ENCODE measurements at regions not wholly inside any gene's neighbourhood (a gene's known extent, or its start where the extent isn't known, plus 50 kb on each side); places are given as distances from the start of the nearest gene placed in this dataset.
"Not testable (repeated sequence)": the region's sequence is repeated elsewhere in the genome, so short reads cannot be mapped to it uniquely, and the experiment has no call there.

DNA sequence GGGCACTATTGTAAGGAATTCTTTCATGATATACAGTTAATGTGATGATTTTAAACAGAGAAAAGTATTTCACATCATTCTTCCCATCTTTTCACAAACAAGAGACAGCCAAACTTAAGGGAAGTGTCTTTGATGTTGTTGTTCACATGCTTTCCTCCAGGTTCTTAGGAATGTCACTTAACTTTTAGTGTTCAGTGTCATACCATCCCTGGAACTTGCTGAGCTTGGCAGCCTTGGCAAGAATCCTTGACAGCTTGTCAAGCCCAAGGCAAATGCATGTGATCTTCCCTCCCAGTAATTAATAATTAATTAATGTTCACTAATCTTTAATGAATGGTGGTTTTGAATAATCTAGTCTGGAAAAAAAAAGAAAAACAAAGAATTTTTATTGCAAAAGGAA is 727.9 kb upstream of the PRR20A start:
- no peak for DNase-seq (ENCODE audit: low spot score)

DNA sequence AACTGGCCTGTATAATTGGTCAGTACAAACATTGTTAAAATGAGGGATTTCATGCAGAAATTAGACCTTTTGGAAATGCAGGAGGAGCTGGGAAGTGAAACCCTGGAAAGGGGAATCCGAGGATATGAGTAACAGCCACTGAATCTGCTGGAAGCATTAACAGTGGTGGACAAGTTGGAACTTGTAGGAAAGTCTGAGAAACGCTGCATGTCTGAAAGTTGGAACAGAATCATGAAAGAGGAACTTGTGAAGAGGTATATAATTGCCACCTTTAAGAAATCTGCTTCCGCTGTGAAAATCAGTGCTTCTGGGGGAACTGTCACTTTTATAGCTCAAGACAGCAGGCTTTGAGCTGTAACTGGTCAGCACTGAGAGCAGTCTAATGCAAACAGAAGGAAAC is 716.5 kb upstream of the PRR20A start:
- DNase-seq (ENCODE audit: low spot score): no peak

DNA sequence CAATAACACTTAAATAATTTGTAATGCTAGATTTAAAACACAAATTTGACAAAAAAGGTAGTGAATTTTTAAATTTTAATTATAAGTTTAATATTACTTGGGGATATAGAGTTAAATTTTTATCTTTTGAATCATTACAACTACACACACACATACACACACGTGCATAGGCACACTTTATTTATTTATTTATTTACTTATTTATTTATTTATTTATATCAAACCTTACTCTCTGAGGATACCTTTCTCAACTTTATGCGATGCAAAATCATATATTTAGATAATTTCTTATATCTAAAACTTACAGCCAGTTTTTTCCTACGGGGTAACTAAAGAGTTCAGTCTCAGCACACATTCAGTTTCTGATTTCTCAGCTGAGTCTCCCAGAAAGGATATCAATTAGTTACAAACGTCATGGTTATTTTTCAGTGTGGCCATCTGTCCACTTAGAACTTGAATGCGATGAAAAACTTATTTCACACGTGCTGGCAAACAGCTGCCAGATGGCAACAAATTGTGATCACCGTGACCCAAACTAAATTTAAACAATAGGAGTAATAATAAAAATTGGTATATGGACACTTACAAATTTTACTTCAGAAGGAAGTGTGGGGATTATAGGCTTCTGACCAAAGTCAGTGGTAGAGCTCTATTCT is 683.1 kb upstream of the PRR20A start:
- DNase-seq (ENCODE audit: low spot score): no peak

DNA sequence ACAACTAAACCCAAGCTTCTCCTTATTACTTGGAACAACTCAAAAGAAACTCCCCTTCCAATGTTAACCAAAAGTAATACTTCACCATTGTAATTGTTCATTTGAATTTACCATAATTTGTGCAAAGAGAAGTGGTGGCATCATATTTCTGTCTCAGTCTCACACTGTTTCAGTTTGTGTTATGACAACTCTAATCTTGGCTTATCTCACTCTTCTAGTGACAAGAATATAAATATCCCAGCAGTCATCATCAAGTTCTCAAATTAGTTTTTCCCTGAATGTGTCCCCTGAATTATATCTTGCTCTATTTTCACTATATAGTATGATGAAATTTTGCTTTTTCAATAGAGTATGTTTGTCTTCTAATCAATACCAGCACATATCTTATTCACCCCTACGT is 681.4 kb upstream of the PRR20A start:
- DNase-seq (ENCODE audit: low spot score): no peak

DNA sequence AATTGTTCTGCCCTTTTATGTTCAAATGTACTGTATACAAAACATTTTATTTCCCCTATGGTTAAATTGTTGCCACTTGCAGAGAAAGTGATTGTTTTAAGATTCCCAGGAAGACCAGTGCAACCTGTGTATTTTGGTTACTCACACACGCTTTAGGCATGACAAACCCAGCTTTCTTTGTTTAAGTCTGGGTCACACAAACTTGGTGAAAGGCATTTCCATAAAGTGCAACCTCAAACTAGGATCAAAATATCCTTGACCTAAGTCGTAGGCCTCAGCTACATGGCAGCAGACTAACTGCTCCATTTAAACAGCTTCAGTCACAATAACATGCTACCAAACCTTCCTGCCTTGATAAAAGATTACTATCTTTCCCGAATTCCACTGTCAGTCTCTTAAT is 639.0 kb upstream of the PRR20A start:
- DNase-seq (ENCODE audit: low spot score): no peak

DNA sequence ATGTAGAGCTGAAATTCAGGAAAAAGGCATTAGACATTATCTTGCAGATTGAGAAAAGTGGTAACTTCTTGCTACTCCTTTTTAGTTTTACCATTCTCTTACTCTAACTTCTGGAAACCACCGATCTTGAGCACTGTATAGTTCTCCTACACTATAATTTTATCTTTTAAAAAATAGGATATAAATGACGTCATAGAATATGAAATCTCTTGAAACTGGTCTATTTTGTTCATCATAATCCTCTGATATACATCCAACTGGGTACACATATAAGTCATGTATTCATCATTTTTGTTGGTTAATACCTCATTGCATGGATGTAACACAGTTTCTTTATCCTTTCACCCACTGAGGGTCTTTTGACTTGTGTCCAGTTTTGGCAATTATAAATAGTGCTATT is 629.9 kb upstream of the PRR20A start:
- DNase-seq (ENCODE audit: low spot score): no peak

DNA sequence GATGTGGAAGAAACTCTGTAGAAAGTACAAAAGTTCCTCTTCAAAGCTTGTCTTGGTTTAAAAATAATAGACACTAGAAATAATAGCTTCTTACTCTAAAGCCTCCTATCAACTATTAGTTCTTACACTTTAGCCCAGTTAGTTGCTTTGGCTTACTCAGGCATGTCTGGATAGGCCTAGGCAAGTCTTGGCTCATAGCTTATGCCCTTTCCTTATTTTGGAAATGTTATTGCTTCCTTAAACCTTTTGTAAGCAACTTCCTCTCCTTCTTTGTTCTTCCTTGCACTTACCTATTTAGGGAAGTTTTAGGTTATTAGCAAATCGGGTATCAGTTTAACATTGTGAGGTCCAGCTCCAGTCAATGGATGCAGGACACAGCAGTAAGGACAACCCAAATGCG is 628.4 kb upstream of the PRR20A start:
- not testable (repeated sequence) for DNase-seq (ENCODE audit: low spot score)

DNA sequence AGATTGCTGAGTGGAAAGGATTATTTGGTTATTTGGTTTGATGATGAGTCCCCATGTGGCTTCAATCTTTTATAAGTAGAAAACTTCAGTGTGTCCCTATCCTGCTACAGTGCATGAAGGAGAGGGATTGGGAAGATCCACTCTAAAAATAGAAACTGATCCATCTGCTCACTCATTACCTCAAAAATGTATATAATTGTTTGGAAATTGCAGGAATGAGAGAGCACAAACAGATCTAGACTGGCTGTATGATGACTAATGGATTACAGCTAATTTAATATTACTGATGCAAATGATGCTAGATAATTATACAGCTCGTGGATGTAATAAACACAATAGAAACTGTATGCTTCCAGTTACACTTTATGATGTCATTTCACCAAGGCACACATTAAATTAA is 625.3 kb upstream of the PRR20A start:
- no peak for DNase-seq (ENCODE audit: low spot score)

DNA sequence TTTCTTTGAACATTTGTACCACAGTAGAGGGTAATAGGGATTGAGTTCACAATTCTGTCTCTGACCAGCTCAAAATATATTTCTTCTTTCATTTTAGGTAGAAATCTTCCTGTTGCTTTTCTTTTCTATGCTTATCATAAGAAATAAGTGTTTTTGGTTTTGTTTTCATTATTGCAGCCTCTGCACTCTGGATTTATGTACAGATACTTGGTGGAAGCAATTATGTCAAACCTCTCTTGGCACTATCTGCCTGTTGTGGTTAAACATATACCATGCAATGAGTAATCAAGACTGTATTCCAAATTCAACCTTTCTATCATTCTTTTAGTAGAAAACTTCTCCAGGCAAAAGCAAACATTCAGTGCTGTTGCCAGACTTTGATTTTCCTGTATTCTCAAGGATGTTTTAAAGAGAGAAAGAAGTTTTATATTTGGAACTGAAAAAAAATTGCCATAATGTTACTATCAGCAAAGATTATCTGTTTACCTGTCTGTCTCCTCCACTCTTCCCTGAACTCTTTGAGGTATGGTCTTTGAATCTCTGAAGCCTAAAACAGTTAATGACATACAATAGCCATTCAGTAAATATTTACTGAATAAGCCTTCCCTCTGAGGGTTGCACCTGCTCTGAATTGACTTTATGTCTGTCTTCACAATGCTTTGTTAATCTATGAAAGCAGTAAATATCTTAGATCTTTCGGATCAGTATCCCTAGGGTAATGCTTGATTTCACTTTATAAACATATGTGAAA is 612.5 kb upstream of the PRR20A start:
- DNase-seq (ENCODE audit: low spot score): no peak

DNA sequence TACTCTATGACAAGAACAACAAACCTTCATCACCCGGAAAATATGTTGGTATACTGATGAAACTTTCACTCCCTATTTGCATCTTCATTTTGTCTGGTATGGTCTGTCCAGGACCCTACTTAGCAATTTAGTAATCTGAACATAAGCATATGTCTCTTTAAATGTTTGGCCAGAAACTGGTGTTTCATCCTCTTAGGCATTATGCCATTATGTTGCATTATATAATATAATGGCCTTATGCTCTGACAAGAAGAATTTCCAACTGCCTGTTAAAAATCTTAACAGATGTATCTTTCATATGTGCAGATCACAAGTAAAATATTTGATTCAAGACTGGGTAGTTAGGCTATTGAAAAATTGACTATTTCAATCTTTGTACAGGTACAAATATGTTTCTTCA is 610.6 kb upstream of the PRR20A start:
- no peak for DNase-seq (ENCODE audit: low spot score)

DNA sequence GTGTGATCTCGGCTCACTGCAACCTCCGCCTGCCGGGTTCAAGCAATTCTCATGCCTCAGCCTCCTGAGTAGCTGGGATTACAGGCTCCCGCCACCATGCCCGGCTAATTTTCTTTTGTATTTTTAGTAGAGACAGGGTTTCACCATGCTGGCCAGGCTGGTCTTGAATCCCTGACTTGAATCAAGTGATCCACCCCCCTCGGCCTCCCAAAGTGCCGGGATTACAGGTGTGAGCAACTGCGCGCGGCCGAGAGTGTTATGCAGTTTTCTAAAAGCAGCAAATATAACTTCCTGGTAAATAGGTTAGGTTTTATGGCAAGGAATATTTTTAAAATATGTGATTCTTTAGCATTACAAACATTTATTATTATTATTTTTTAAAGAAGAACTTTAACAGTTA is 592.8 kb upstream of the PRR20A start:
- DNase-seq (ENCODE audit: low spot score): not testable (repeated sequence)

DNA sequence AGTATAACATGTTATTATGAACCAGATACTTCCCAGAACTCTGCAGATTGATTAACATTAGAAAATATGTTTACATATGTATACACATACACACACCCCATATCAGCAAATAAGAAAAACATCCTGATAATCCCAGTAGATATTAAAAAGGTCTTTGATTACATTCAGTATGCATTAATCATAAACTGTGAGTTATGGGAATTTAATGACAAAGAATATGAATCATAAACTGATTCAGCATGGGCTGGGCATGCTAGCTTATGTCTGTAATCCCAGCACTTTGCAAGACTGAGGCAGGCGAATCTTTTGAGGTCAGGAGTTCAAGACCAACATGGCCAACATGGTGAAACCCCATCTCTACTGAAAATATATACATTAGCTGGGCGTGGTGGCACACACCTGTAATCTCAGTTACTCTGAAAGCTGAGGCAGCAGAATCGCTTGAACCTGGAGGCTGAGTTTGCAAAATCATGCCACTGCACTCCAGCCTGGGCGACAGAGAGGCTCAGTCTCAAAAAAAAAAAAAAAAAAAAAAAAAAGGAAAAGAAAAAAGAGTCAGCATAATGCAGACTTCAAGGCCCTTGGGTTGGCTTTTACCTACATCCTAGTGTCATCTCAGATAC is 581.9 kb upstream of the PRR20A start:
- DNase-seq (ENCODE audit: low spot score): no peak

DNA sequence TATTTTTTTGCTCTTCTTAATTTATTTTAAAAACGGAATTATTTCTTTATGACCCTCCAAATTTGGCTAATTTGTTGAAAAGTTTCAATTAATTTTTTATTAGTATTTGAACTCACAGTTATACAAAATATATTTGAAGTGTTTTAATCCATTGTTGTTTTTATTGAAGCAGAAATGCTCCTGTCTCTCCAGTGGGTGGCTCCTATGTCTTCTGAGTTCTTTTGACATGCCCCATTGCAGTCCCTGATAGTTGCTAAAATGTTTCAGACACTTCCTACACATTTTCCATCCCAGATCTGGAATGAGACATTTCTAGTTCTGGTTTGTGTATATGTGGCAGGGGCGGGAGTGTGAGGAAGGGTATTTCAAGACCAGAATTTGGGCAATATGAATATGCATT is 579.4 kb upstream of the PRR20A start:
- no peak for DNase-seq (ENCODE audit: low spot score)

DNA sequence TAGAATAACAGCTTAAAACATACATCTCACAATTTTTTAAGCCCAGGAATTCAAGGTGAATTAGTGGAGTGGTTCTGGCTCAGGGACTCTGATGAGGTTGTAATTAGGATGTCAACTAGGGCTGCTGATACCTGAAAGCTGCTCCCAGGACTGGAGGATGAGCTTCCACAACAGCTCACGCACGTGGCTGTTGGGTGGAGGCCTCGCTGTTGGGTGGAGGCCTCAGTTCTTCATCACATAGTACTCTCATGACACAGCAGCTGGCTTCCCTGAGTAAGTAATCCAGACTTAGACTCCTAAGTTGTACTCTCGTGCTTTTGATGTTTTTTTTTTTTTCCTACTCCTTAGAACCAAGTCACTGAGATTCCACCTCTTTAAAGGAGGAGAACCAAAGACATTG is 577.1 kb upstream of the PRR20A start:
- no peak for DNase-seq (ENCODE audit: low spot score)

DNA sequence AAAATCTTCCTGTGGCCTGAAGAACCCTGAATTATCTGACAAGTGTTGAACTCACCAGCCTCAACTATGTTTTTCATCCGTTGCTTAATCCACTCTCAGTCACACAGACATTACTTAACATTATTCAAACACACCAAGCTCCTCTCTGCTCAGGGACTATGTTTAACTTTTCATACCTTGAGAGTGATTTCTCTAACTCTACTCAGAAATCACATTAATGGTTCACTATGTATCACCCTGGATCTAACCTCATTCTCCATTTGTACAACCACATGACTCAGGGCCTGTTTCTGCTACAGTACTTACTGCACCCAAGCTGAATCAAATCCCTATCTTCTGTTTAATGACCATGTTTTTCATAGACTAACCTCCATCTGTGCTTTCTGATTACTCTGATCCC is 553.7 kb upstream of the PRR20A start:
- DNase-seq (ENCODE audit: low spot score): no peak

DNA sequence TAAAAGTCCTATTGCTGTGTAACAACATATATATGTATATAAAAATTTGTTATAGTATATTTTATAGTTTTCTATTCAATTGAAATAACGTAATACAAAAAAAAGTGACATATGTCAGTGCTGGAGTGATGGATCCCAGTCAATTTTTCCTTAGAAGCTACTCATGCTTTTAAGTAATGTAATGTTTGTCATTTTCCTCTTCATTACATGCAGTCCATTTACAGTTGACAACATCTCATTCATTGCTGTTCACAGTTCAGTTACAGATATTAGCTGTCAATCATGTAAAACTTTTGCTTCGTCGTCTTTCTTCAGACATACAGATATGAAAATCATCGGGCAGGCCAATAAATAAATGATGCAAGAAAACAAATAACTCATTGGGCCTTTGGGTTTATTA is 525.1 kb upstream of the PRR20A start:
- no peak for DNase-seq (ENCODE audit: low spot score)

DNA sequence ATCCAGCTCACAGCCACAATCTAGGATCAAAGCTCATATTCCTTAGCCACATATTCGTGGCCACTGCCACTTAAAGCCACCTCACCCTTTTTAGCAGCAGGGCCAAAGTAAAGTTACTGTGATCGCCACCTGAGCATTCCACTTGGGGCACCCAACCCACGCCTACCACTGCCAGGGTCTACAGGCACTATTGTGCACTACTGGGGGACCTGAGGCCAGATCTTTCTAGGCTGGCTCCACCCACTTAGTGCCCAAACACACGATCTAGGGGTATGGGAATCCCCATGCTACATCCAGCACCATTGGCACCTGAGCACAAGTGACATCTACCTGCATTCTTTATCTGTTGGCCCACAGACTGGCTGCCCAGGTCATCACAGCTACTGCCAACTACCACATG is 517.9 kb upstream of the PRR20A start:
- DNase-seq (ENCODE audit: low spot score): no peak

DNA sequence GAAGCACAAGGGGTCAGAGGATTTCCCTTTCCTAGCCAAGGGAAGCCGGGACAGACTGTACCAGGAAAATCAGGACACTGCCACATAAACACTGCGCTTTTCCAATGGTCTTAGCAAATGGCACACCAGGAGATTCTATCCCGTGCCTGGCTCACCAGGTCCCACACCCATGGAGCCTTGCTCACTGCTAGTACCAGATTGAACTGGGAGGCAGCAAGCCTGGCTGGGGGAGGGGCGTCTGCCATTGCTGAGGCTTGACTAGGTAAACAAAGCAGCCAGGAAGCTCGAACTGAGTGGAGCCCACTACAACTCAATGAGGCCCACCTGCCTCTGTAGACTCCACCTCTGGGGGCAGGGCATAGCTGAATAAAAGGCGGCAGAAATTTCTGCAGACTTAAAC is 511.8 kb upstream of the PRR20A start:
- not testable (repeated sequence) for DNase-seq (ENCODE audit: low spot score)

DNA sequence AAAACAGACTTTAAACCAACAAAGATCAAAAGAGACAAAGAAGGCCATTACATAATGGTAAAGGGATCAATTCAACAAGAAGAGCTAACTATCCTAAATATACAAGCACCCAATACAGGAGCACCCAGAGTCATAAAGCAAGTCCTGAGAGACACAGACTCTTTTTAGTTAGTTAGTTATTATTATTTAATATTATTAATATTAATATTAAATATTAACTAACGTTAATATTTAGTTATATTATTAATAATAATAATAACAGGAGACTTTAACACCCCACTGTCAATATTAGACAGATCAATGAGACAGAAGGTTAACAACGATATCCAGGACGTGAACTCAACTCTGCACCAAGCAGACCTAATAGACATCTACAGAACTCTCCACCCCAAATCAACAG is 509.7 kb upstream of the PRR20A start:
- DNase-seq (ENCODE audit: low spot score): not testable (repeated sequence)

DNA sequence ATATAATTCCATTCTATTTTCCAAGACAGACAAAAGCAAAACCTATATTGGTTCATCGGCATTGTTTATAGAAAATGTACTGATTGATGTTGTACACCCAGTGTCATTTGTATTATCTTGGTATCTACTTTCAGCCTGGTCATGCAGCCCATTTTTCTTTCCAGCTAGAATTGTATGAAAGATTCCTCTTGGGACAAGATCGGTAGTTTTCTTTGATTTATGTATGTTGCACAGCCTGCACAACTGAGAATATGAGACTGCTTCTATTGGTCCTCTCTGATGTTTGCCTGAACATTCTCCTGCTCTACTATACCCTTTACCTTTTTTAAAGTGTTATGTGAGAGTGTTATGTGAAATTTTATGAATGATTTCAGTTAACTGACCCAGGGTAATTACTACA is 487.7 kb upstream of the PRR20A start:
- DNase-seq (ENCODE audit: low spot score): no peak

DNA sequence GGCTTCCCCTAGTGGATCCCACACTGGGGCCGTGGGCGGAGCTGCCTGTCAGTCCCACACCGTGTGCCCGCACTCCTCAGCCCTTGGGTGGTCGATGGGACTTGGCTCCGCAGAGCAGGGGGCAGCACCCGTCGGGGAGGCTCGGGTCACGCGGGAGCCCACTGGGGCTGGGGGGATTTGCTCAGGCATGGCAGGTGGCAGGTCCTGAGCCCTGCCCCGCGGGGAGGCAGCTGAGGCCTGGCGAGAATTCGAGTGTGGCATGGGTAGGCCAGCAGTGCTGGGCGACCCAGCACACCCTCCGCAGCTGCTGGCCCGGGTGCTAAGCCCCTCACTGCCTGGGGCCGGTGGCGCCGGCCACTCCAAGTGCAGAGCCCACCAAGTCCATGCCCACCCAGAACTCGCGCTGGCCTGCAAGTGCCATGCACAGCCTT is 481.7 kb upstream of the PRR20A start:
- no peak for DNase-seq (ENCODE audit: low spot score)

DNA sequence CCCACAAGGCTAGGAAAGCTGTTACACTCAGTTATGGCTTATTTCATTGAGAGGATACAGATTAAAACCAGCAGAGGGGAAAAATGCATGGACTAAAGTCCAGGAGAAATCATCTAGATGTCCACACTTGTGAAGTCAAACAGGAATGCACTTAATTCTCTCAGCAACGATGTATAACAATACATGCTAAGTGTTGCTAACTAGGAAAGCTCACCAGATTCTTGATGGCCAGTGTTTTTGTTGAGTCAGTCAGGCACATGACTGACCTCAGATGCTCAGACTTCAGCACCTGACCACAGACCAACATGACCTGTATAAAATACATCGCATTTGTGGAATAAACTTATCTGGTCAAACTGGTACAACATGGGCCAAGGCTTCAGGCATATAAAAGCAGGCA is 470.2 kb upstream of the PRR20A start:
- no peak for DNase-seq (ENCODE audit: low spot score)

DNA sequence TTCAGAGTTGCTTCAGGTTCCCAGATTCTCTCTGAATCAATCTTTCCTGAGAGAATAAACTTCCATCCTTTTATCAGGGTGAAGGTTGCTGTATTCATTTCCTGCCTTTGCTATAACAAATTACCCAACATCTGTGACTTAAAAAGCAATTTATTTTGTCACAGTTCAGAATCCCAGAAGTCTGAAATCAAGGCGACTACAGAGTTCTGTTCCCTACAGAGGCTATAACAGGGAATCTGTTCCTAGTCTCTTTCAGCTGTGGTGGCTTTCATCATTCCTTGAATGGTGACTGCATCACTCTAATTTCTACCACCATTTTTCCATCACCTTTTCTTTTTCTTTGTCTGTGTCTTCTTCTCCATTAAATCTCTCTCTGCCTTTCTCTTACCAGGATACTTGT is 459.3 kb upstream of the PRR20A start:
- no peak for DNase-seq (ENCODE audit: low spot score)
